SU-DHL-6 (cell line): ENCODE measurements at regions not wholly inside any gene's neighbourhood (a gene's known extent, or its start where the extent isn't known, plus 50 kb on each side); places are given as distances from the start of the nearest gene placed in this dataset.

Experiments
- EZH2phosphoT487 ChIP-seq: fragments of 200-600 bp; sonication (generic), shearing (Covaris generic); conservative IDR thresholded peaks from 2 replicates; pipeline ENCODE4 v1.6.1; 2018; ENCODE audit warnings: mild to moderate bottlenecking, antibody characterized with exemption, low read length, moderate library complexity, mixed read lengths
- TF ChIP-seq, protein P1 (sequence below): fragments of 200-600 bp; sonication (generic); IDR thresholded peaks from one replicate; pipeline ENCODE4 v1.5.1; 2017; ENCODE audit warnings: antibody characterized with exemption, mild to moderate bottlenecking, low read length, moderate library complexity; ENCODE audit not compliant: insufficient read depth, poor library complexity, severe bottlenecking

DNA sequence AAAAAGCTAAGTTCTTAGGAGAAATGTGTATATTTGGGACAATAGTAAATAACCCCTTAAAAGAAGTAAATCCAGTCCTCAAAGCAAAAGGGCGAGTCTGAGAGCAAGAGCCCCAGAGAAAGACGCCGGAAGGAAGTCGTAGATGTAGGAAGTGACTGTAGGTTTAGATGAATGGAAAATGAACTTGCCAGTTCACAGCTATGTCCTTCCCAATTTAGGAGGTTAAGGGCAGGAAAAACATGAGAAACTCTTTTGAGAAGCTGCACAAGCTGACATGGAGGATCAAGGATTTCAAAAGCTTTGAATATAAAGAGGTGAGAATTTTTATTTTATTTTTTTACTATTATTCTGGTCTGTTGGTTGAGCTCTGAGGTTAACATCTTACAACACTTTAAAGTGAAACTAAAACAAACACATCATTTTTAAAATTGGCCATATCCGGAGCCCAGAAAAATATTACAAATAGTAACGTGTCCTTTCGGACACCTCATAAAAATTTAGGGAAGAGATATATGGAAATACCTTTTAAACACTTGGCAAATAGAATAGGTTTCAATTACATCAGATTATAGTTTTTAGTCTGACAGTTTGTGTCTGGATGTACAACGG lies 1178.6 kb downstream of the MRPL39 start:
- TF ChIP-seq EZH2phosphoT487, result no peak
- TF ChIP-seq, protein P1, sequence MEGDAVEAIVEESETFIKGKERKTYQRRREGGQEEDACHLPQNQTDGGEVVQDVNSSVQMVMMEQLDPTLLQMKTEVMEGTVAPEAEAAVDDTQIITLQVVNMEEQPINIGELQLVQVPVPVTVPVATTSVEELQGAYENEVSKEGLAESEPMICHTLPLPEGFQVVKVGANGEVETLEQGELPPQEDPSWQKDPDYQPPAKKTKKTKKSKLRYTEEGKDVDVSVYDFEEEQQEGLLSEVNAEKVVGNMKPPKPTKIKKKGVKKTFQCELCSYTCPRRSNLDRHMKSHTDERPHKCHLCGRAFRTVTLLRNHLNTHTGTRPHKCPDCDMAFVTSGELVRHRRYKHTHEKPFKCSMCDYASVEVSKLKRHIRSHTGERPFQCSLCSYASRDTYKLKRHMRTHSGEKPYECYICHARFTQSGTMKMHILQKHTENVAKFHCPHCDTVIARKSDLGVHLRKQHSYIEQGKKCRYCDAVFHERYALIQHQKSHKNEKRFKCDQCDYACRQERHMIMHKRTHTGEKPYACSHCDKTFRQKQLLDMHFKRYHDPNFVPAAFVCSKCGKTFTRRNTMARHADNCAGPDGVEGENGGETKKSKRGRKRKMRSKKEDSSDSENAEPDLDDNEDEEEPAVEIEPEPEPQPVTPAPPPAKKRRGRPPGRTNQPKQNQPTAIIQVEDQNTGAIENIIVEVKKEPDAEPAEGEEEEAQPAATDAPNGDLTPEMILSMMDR, result no peak
